ENCODE measurements at regions not wholly inside any gene's neighbourhood (a gene's known extent, or its start where the extent isn't known, plus 50 kb on each side); places are given as distances from the start of the nearest gene placed in this dataset.

GRCh38 chr4:18397681-18398390 lies 376.3 kb upstream of the LCORL start:
- DNase-seq: no peak

DNA sequence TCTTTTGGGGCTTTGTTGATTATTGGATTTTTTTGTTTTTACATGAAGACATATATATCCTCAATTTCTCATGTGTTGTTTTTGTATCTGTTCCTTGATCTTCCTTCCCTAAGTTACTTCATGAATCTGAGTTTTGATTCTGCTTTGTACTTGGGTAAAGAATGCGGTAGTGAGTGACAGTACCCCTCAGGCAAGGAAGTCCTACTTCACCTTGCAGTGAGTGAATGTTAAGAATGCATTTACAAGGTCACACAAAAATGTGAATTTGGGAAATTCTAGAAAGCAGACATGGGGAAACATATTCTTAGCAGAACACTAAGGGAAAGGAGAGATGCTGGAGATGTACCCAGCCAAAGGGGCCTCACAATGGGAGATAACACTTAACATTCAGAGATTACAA lies 373.1 kb upstream of the LCORL start:
- no peak for DNase-seq

- no peak for DNase-seq
These were observed 369.8 kb upstream of the LCORL start for GRCh38 chr4:18391354-18391728.

DNA sequence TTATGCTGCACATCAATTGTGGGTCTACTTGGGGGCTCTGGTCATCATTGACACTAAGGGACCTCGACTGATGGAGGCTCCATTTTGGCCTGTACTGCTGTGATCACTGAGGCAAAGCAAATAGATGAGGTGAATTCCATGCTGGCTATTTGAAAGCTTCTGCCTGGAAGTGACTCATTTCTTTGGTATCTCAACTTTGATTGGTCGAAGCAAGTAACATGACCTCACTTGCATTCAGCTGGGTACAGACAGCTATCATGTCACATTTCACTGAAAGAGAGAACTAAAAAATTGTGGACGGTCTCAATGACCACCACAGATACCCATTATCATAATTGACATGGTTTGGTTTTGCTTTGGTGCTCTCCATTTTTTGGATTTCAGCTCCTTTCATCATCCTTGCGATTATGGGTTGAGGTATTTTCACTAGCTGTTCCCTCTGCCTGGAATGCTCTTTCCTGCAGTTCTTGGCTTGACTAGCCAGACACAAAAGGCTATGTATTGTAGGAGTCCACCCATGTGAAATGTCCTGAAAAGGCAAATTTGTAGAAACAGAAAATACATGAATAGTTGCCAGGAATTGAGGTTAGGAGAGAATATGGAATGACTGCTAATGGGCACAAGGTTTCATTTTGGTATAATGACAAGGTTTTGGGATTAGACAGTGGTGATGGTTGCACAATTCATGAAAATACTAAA lies 369.2 kb upstream of the LCORL start:
- no peak for DNase-seq

DNA sequence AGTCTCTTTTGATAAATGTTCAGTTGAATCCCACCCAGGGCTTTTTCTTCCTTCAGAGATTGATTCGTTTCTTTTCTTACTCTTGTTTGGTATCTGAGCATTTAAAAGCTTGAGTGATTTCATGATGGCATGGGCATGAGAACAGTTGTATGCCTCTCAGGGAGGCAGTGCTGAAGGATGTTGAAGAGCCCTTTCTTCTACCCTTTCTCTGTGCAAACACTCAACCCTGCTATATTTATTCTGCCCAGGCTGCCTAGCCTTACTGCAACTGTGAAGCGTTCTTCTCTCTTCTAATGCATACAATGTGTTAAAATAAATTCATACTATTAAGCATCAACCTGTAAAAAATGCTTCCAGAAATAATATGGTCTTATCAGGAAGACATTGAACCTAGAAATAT lies 367.6 kb upstream of the LCORL start:
- no peak for DNase-seq

DNA sequence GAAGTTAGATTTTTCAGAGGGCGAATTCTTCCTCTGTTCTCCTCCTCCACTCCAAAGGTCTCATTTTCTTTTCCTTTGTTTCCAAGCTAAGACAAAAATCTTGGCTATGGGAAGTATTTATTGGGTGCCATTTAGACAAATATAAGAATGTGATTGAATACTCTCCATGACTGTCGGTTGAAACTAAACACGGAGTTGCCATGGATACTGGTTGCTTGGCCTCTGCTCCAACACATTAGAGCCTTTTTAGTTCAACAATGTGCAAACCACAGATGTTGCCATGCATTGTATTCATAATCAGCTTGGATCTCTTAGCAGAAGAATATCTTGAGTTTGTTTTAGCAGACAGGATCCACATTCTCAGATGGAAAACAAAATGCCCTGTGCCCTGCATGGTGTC lies 366.5 kb upstream of the LCORL start:
- no peak for DNase-seq

- DNase-seq: no peak
These were observed 359.6 kb upstream of the LCORL start for GRCh38 chr4:18381186-18381585.

DNA sequence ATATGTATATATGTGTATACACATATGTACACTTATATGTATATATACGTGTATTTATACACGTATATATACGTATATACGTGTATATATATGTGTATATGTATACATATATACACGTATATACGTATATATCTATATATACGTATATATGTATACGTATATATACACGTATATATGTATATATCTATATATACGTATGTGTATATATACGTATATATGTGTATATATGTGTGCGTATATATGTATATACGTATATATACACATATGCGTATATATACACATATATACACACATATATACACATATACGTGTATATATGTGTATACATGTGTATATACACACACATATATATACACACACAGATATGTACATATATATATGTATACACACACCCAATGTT lies 348.0 kb upstream of the LCORL start:
- DNase-seq: no peak

DNA sequence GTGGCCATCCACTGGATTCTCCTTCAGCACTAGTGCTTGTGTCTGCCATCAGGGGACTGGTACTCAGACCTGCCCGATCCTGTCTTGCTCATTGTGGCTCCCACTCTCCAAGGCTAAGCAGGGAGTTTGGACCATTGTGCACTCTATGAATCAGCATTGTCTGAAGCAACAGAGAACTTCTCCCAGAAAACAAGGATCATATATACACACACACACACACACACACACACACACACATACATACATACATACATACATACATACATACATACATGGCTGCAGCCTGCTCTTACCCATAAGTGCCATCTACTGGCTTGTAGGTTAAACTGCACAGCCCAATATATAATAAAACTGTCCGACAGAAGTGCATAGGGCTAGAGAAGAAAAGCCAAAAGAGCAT lies 345.3 kb upstream of the LCORL start:
- peak; percentile 1 for DNase-seq

GRCh38 chr4:18366136-18366535 lies 344.6 kb upstream of the LCORL start:
- no peak for DNase-seq

GRCh38 chr4:18343581-18343980 lies 322.0 kb upstream of the LCORL start:
- no peak for DNase-seq

DNA sequence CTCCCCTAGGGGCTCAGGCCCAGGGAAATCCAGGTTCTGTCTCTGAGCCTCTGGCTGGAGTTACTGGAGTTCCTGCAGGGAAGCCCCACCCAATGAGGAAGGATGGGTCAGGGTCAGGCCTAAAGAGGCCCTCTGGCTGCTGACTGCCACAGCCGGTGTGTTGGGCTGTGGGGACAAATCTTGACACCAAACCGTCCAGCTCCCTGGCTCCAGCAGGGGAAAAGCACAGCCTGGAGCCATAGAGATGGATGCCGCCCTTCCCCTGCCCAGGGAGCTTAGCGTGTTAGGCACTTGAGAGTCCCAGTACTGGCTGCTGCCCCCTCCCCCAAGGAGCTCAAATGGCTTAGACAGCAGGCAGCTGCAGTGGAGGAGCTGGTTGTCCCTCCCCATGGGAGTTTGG lies 321.3 kb upstream of the LCORL start:
- no peak for DNase-seq

DNA sequence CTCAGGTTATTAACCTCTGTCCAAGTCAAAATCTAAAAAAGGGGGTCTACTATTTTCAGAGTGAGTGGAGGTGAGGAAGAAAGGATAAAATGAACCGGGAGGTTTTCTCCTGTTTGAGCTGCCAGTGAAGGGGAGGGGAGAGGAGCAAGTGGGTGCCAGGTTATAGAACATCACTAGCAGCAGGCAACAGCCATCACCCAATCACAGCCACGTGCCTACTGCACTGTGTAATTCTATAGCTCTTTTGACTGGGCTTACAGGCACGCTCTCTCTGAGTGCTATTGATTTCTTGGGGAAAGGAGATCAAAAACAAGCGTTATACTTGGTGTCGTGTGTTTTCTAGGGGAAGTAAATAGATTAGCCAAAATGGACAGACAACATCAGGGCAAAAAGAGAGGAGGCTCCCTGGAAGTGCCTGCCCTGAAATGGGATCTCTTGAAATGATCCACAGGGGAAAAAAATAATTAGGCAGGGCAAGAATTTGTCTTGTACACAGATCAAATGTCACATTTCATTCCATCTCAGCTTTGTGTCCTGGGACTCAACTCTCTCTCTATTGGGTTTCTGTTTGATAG lies 300.5 kb upstream of the LCORL start:
- DNase-seq: peak; percentile 31

- no peak for DNase-seq
These were observed 297.9 kb upstream of the LCORL start for GRCh38 chr4:18319431-18319830.

DNA sequence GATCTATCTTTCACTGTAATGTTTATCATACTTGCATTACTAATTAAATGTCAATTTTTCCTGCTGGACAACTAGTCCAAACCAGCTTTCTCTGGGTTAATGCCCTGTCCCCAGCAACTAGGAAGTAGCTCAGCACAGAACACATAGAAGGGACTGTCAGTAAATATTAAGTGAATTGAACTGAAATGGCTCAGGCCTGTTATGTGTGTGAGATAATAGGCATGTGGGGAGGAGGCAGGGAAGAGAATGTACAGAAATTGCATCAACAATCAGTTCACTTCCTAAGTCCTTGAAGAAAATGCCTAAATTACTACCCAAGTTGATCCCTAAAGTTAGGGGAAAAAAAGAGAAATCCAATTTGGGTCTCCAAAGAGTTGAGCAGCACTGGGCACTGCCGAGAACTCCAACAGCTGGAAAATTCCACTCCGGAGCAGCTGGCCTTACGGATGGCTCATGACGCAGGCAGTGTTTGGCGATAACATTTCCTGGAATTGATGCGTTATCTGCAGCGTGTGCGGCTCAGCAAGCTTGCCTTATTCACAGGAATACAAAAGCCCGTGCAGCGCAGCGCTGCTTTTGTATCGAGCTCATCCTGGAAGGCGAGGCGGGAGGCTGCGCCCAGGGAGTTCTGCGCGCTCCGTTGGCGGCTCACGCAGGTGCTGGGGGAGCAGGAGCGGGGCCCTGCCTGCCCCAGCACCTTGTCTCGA lies 297.3 kb upstream of the LCORL start:
- no peak for DNase-seq

DNA sequence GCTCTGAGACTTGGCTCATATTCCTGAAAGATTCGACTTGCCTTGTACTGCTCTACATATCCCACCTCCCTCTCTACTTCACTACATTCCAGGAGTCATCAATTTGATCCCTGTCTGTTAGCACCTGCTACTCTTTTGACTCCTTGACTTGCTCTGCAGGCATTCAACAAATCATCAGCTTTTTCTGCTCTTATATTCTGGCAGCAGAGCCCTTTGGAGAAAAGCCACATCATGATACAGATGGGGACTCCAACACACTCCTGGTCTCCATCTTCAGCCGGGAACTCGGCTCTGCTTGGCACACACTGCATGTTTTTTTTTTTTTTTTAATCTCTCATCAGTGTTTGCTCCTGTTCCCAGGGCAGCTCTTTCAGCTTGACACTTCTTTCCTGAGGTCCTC lies 293.2 kb upstream of the LCORL start:
- DNase-seq: no peak

DNA sequence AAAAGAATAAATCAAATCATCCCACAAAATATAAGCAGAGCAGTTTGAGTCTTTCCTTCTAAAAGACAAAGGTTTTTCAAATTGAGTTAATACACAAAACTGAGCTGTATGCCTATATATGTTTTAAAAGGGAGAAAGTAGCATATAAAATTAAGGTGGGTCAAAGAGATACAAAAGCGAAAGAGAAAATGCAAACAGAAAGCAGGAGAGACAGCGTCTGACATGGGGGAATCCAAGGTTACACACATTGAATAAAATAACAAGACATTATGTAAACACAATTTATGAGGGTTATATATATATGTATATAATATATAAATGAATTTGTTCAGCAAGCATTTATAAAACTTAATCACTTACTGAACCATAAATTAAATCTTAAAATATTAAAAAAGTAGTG lies 276.1 kb upstream of the LCORL start:
- DNase-seq: no peak

DNA sequence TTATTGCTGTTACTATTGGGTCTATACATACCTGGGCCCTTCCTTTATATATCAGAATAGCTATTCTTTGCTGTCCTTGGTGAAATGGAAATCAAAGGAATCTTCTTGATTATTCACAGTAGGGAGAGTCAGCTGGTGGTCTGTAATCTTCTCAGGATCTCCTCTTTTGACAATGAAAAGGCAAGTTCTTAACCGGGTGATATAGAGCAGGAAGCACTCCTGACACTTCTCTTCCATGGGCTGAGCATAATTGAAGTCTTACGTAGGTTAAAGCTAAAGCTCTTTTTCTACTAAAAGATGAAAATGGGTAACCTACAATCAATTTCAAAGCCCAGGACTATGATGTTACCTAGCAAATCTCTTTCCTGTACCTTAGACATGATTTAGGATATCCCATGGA lies 274.9 kb upstream of the LCORL start:
- no peak for DNase-seq

- DNase-seq: no peak
These were observed 273.3 kb upstream of the LCORL start for GRCh38 chr4:18294846-18295245.

GRCh38 chr4:18294021-18294420 lies 272.5 kb upstream of the LCORL start:
- DNase-seq: no peak

DNA sequence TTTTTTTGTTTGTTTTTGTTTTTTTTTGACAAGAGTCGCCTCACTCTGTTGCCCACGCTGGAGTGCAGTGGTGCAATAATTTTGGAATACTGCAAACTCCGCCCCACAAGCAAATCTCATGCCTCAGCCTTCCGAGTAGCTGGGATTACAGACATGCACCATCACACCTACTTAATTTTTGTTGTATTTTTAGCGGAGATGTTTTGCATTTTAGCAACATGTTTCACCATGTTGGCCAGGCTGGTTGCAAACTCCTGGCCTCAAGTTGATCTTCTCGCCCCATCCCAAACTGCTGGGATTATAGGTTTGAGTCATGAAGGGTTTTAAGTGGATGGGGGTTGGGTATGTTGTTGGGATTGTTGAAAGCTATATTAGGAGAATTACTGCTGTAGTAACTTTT lies 270.9 kb upstream of the LCORL start:
- DNase-seq: no peak

DNA sequence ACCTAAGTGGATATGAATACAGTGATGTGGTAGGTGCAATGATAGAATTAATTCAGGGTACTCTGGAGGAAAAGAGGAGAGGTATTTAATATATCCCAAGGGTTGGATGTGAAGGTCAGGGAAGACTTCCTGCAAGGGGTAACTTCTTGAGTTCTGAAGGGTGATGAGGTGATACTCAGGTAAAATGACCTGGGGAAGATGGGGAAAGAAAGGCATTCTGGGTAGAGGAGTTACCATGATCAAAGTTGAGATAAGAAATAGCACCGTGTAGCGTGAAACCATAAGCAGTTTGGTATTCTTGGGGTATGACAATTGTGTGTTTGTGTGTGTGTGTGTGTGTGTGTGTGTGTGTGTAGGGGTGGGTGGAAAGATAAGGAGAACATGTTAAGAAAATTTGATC lies 270.4 kb upstream of the LCORL start:
- DNase-seq: no peak

GRCh38 chr4:18291256-18291655 lies 269.7 kb upstream of the LCORL start:
- DNase-seq: no peak

DNA sequence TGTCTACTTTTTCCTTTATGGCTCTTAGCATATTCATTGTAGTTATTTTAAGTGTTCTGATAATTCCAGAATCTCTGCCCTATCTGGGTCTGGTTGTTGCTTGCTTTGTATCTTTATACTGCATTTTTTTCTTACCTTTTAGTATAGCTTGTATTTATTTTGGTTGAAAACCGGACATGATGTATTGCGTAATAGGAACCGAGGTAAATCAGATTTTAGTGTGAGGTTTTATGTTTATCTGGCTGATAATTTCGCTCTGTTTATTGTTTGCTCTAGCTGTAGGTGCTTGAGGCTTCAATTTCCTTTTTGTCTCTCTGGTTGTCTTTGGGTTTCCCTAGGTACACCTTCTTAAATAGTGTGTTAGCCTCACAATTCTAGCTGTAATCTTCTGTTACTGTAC lies 263.8 kb upstream of the LCORL start:
- no peak for DNase-seq

Measured in DMS 273 treated with DMSO at 0.1 percent for 48 hours (cell line).